ENCODE measurements at regions not wholly inside any gene's neighbourhood (a gene's known extent, or its start where the extent isn't known, plus 50 kb on each side); places are given as distances from the start of the nearest gene placed in this dataset.

GRCh38 chr14:49508124-49508523 is 78.1 kb downstream of the RPS29 start:
- DNase-seq: no peak
- TF ChIP-seq CTCF (IDR thresholded peaks at IDR 0.05) (no peak), EP300 (IDR thresholded peaks at IDR 0.05) (no peak), POLR2A (IDR thresholded peaks at IDR 0.05) (no peak)
- Histone ChIP-seq H3K27ac (no peak overlapping the region), H3K36me3 (no peaks in the 10 kb centered on the region), H3K9me3 (no peaks in the 10 kb centered on the region), H3K4me3 (no peak overlapping the region), H3K27me3 (no peaks in the 10 kb centered on the region), H3K4me1 (ENCODE audit: insufficient read depth) (no peaks in the 10 kb centered on the region)
- intact Hi-C loops (cut with DNase I): no loop called here

- Histone ChIP-seq H3K9me3 (no peaks in the 10 kb centered on the region), H3K4me3 (no peak overlapping the region), H3K36me3 (no peaks in the 10 kb centered on the region), H3K27me3 (no peaks in the 10 kb centered on the region), H3K27ac (no peak overlapping the region), H3K4me1 (ENCODE audit: insufficient read depth) (no peaks in the 10 kb centered on the region)
- WGBS, 3 donors: 78% methylated on average over 2 of the region's 2 CpGs
- TF ChIP-seq POLR2A (IDR thresholded peaks at IDR 0.05): no peak
- no peak for TF ChIP-seq CTCF (IDR thresholded peaks at IDR 0.05)
- intact Hi-C loops (cut with DNase I): no loop called here
- no peak for DNase-seq
Observed at GRCh38 chr14:49506650-49507049, 79.5 kb downstream of the RPS29 start.

GRCh38 chr14:49505041-49505766 is 81.0 kb downstream of the RPS29 start:
- no peaks in the 10 kb centered on the region for H3K27me3 ChIP-seq
- WGBS, 3 donors: 51 to 56% (median 53%) methylated on average over 5 of the region's 5 CpGs
- no peaks in the 10 kb centered on the region for H3K36me3 ChIP-seq
- no peak for DNase-seq
- TF ChIP-seq POLR2A (IDR thresholded peaks at IDR 0.05) (no peak), CTCF (IDR thresholded peaks at IDR 0.05) (no peak), EP300 (IDR thresholded peaks at IDR 0.05) (no peak)
- intact Hi-C loops (cut with DNase I): no loop called here
- no peak overlapping the region for H3K27ac ChIP-seq
- H3K4me3 ChIP-seq: no peak overlapping the region
- H3K4me1 ChIP-seq (ENCODE audit: insufficient read depth): no peaks in the 10 kb centered on the region
- no peaks in the 10 kb centered on the region for H3K9me3 ChIP-seq

GRCh38 chr14:49497725-49498348 is 88.3 kb downstream of the RPS29 start:
- TF ChIP-seq POLR2A (IDR thresholded peaks at IDR 0.05) (no peak), CTCF (IDR thresholded peaks at IDR 0.05) (peak; percentile 69 to 75 (median 73)), EP300 (IDR thresholded peaks at IDR 0.05) (no peak)
- no peak for DNase-seq
- no peaks in the 10 kb centered on the region for H3K36me3 ChIP-seq
- no peaks in the 10 kb centered on the region for H3K27me3 ChIP-seq
- intact Hi-C loops (cut with DNase I): no loop called here
- no peak overlapping the region for H3K27ac ChIP-seq
- H3K9me3 ChIP-seq: no peaks in the 10 kb centered on the region
- H3K4me3 ChIP-seq: no peak overlapping the region
- no peaks in the 10 kb centered on the region for H3K4me1 ChIP-seq (ENCODE audit: insufficient read depth)
- WGBS, 3 donors: 26 to 31% (median 28%) methylated on average over 7 of the region's 7 CpGs

Data from ovary (tissue), 7 donors.